Pancreas (tissue), 10 donors: ENCODE measurements at regions not wholly inside any gene's neighbourhood (a gene's known extent, or its start where the extent isn't known, plus 50 kb on each side); places are given as distances from the start of the nearest gene placed in this dataset.

Experiments
- ATAC-seq, 4 donors: fragments of 200-7000 bp; cut with Tn5 transposase; one replicate each; pipeline versions ENCODE4 v1.8.0 to v1.9.1; 2020; ENCODE audit warnings: mild to moderate bottlenecking in 4 of 4, moderate library complexity in 4 of 4
- DNase-seq, 6 donors: peaks; one replicate each; pipeline ENCODE4 v3.0.0-alpha.2; 2020
- FAIRE-seq: peaks from 2 replicates; lab custom pipeline; 2012; peaks lifted over from hg19 to GRCh38; lab: Jason Lieb, UNC
- H3K27ac ChIP-seq, 4 donors: fragments of 200-600 bp; sonication (generic); 1 replicate in 3 of 4; 2 replicates in 1 of 4; pipeline versions ENCODE4 v1.5.0 to v1.8.0; 2020
- H3K27me3 ChIP-seq, 4 donors: fragments of 200-600 bp; one replicate each; pipeline ENCODE4 v1.8.0; 2021
- H3K36me3 ChIP-seq, 3 donors: fragments of 200-600 bp; sonication (generic) in 1 of 3; one replicate each; pipeline versions ENCODE4 v1.5.0 to v1.8.0; 2020 to 2021
- H3K4me1 ChIP-seq, 3 donors: fragments of 200-600 bp; one replicate each; pipeline ENCODE4 v1.8.0; 2021
- H3K4me3 ChIP-seq, 4 donors: fragments of 200-600 bp; sonication (generic) in 2 of 4; one replicate each; pipeline versions ENCODE4 v1.5.0 to v1.8.0; 2020 to 2021
- H3K9me3 ChIP-seq, 4 donors: fragments of 200-600 bp; one replicate each; pipeline ENCODE4 v1.8.0; 2021
- CTCF ChIP-seq, 4 donors: fragments of 200-600 bp; sonication (generic) in 3 of 4; IDR thresholded peaks; one replicate each; pipeline versions ENCODE4 v1.5.0 to v1.8.0; 2021; ENCODE audit warnings: antibody characterized with exemption in 4 of 4
- WGBS, 2 donors: extraction: QIAGEN DNeasy Blood & Tissue Kit; methylation state at CpG; one replicate each; pipeline ENCODE4 v1.1.7; 2013; 5-methylcytosine and 5-hydroxymethylcytosine counted together
- intact Hi-C, 3 donors: fragments of 100-400 bp; cut with DNase I; formaldehyde crosslinking; loops; one replicate each; pipeline versions ENCODE4 v1.11.1 to v1.14.2; 2022
- donor health status: healthy with polysubstance abuse.
- donor health status: DM: no; HTN: no; CAD: no; lungs with moderate emphysema.
- donor health status: DM: no; HTN: no; CAD: no.
- donor health status: control.
- donor health status: control.
- donor health status: Bipolar disorder and iron deficiency.
- donor health status: DM: yes; HTN: yes; CAD: no.
- donor health status: DM: no; HTN: no; CAD: no.
- donor health status: DM: no; HTN: no; CAD: no.
- donor health status: DM: yes; HTN: yes; CAD: no.

- TF ChIP-seq CTCF (IDR thresholded peaks at IDR 0.05), result no peak
- 17 to 27% methylated on average over 1 of the region's 1 CpG for WGBS, 2 donors
- H3K27me3 ChIP-seq, result no peaks in the 10 kb centered on the region
- H3K4me1 ChIP-seq, result no peaks in the 10 kb centered on the region
- no peak overlapping the region for H3K27ac ChIP-seq
- H3K36me3 ChIP-seq, result no peaks in the 10 kb centered on the region
- FAIRE-seq (no peak), DNase-seq (no peak), ATAC-seq (no peak)
- no peaks in the 10 kb centered on the region for H3K9me3 ChIP-seq
- intact Hi-C loops, result no loop called here
- no peak overlapping the region for H3K4me3 ChIP-seq
These were observed 82.8 kb upstream of the TLE1 start for GRCh38 chr9:81772144-81772543.

- no peaks in the 10 kb centered on the region for H3K36me3 ChIP-seq
- no peak overlapping the region for H3K4me3 ChIP-seq
- H3K27ac ChIP-seq, result no peak overlapping the region
- no peak for TF ChIP-seq CTCF (IDR thresholded peaks at IDR 0.05)
- DNase-seq (no peak), FAIRE-seq (no peak), ATAC-seq (peak in 1 of 4 donors; percentile 46)
- H3K4me1 ChIP-seq, result no peaks in the 10 kb centered on the region
- intact Hi-C loops, result no loop called here
- WGBS, 2 donors, result 82 to 95% methylated on average over 1 of the region's 1 CpG
- H3K9me3 ChIP-seq, result no peaks in the 10 kb centered on the region
- H3K27me3 ChIP-seq, result no peaks in the 10 kb centered on the region
These were observed 87.0 kb upstream of the TLE1 start for GRCh38 chr9:81776390-81776789.

GRCh38 chr9:81776834-81777233, 87.5 kb upstream of the TLE1 start:
- no peaks in the 10 kb centered on the region for H3K9me3 ChIP-seq
- H3K27ac ChIP-seq, result no peak overlapping the region
- no peaks in the 10 kb centered on the region for H3K27me3 ChIP-seq
- FAIRE-seq, result no peak
- H3K4me1 ChIP-seq, result no peaks in the 10 kb centered on the region
- TF ChIP-seq CTCF (IDR thresholded peaks at IDR 0.05), result no peak
- peak in 4 of 6 donors; percentile 21 to 63 (median 33) for DNase-seq
- intact Hi-C loops, result no loop called here
- ATAC-seq, result peak in 2 of 4 donors; percentile 54 to 93
- 30 to 32% methylated on average over 2 of the region's 2 CpGs for WGBS, 2 donors
- H3K36me3 ChIP-seq, result no peaks in the 10 kb centered on the region
- H3K4me3 ChIP-seq, result no peak overlapping the region

GRCh38 chr9:81777482-81777881, 88.1 kb upstream of the TLE1 start:
- Histone ChIP-seq H3K27me3 (no peaks in the 10 kb centered on the region), H3K9me3 (no peaks in the 10 kb centered on the region), H3K4me3 (no peak overlapping the region), H3K4me1 (no peaks in the 10 kb centered on the region), H3K36me3 (no peaks in the 10 kb centered on the region), H3K27ac (no peak overlapping the region)
- ATAC-seq (peak in 1 of 4 donors; percentile 81), DNase-seq (no peak), FAIRE-seq (no peak)
- TF ChIP-seq CTCF (IDR thresholded peaks at IDR 0.05), result no peak
- intact Hi-C loops, result no loop called here
- 56 to 59% methylated on average over 3 of the region's 3 CpGs for WGBS, 2 donors

- Histone ChIP-seq H3K4me3 (no peak overlapping the region), H3K4me1 (no peaks in the 10 kb centered on the region), H3K36me3 (no peaks in the 10 kb centered on the region), H3K27me3 (no peaks in the 10 kb centered on the region), H3K9me3 (no peaks in the 10 kb centered on the region), H3K27ac (no peak overlapping the region)
- TF ChIP-seq CTCF (IDR thresholded peaks at IDR 0.05), result no peak
- DNase-seq (no peak), ATAC-seq (no peak), FAIRE-seq (no peak)
- intact Hi-C loops, result no loop called here
- WGBS, 2 donors, result 86 to 96% methylated on average over 10 of the region's 10 CpGs
These were observed 93.1 kb upstream of the TLE1 start for GRCh38 chr9:81782313-81782995.
